HepG2 (cell line): ENCODE measurements at regions not wholly inside any gene's neighbourhood (a gene's known extent, or its start where the extent isn't known, plus 50 kb on each side); places are given as distances from the start of the nearest gene placed in this dataset.

Experiments used
- ATAC-seq: fragments of 200-7000 bp; cut with Tn5 transposase; 3 replicates; pipeline ENCODE4 v1.9.1; 2020; ENCODE audit warnings: mild to moderate bottlenecking, moderate library complexity
- BruUV-seq: library from RNA; stranded (reverse); fragments of 400-500 nt; replicated peaks from 2 replicates; lab custom pipeline; 2021; lab: Mats Ljungman, UMichigan
- CTCF ChIA-PET: fragments of 300-600 bp; formaldehyde crosslinking; extraction: SDS; loops from one replicate; lab custom pipeline; 2021; ENCODE audit warnings: low total read pairs, inconsistent platforms, low intra/inter-chr PET ratio; lab: Yijun Ruan, JAX
- POLR2A ChIA-PET: fragments of 350-600 bp; sonication (Branson Sonifier 250); formaldehyde crosslinking; loops from one replicate; lab custom pipeline; 2020; ENCODE audit warnings: antibody characterized with exemption, inconsistent platforms; lab: Yijun Ruan, JAX
- DNase-seq: peaks from one replicate; pipeline ENCODE4 v3.0.0-alpha.2; 2015; ENCODE audit warnings: low spot score
- FAIRE-seq: peaks from 3 replicates; lab custom pipeline; 2011; peaks lifted over from hg19 to GRCh38; lab: Jason Lieb, UNC
- H2AFZ ChIP-seq: one replicate; pipeline ENCODE4 v1.6.1; 2011; ENCODE audit warnings: low read length, inconsistent platforms
- H3K27ac ChIP-seq: fragments of 300-600 bp; 3 replicates; pipeline ENCODE4 v1.8.0; 2011; ENCODE audit warnings: mixed run types, mild to moderate bottlenecking, mixed read lengths, low read length, inconsistent platforms; ENCODE audit not compliant: insufficient read depth; ENCODE audit errors: extremely low read length
- H3K27me3 ChIP-seq, 2 experiments: fragments of 200-600 bp in 1 of 2; 2 replicates in 1 of 2; 3 replicates in 1 of 2; pipeline versions ENCODE4 v1.6.0 to v1.8.0; 2011; ENCODE audit warnings: low read length in 2 of 2, mild to moderate bottlenecking in 2 of 2, moderate library complexity in 2 of 2, inconsistent platforms in 1 of 2; ENCODE audit not compliant: insufficient read depth in 2 of 2, control insufficient read depth in 1 of 2
- H3K36me3 ChIP-seq, 2 experiments: fragments of 200-600 bp in 1 of 2; replicated peaks in 1 of 2; 2 replicates in 1 of 2; 3 replicates in 1 of 2; pipeline versions ENCODE4 v1.5.1 to v1.8.0; 2011; ENCODE audit warnings: low read length in 2 of 2, inconsistent platforms in 1 of 2; ENCODE audit not compliant: insufficient read depth in 2 of 2, control insufficient read depth in 1 of 2
- H3K4me1 ChIP-seq: 2 replicates; pipeline ENCODE4 v1.5.1; 2012; ENCODE audit warnings: low read length, inconsistent platforms; ENCODE audit not compliant: insufficient read depth
- H3K4me2 ChIP-seq: 2 replicates; pipeline ENCODE4 v1.6.0; 2011; ENCODE audit warnings: low read depth, low read length, inconsistent platforms
- H3K4me3 ChIP-seq, 3 experiments: fragments of 200-600 bp in 1 of 3; sonication (generic), shearing (Covaris generic) in 1 of 3; replicated peaks in 1 of 3; 2 replicates each; pipeline ENCODE4 v1.5.1; 2011 to 2016; ENCODE audit warnings: low read length in 3 of 3, inconsistent platforms in 2 of 3, low read depth in 2 of 3, mild to moderate bottlenecking in 2 of 3, control low read depth in 1 of 3, mixed read lengths in 1 of 3; ENCODE audit not compliant: insufficient read depth in 1 of 3
- H3K79me2 ChIP-seq: one replicate; pipeline ENCODE4 v1.6.1; 2011; ENCODE audit warnings: low read length, inconsistent platforms; ENCODE audit not compliant: insufficient read depth
- H3K9ac ChIP-seq: 2 replicates; pipeline ENCODE4 v1.6.0; 2011; ENCODE audit warnings: mild to moderate bottlenecking, low read depth, low read length, inconsistent platforms; ENCODE audit not compliant: insufficient read depth
- H3K9me3 ChIP-seq: 2 replicates; pipeline ENCODE4 v1.5.1; 2012; ENCODE audit warnings: mild to moderate bottlenecking, low read length
- H4K20me1 ChIP-seq: 2 replicates; pipeline ENCODE4 v1.6.0; 2011; ENCODE audit warnings: inconsistent platforms, mild to moderate bottlenecking, low read length, moderate library complexity; ENCODE audit not compliant: insufficient read depth
- HES4 ChIP-seq: sonication (generic); formaldehyde crosslinking; IDR thresholded peaks from 2 replicates; pipeline ENCODE4 v1.9.0; 2021; ENCODE audit warnings: mild to moderate bottlenecking, missing genetic modification reagents, borderline replicate concordance
- ISL2 ChIP-seq: sonication (generic); formaldehyde crosslinking; IDR thresholded peaks from 2 replicates; pipeline ENCODE4 v1.5.0; 2020; ENCODE audit warnings: missing genetic modification reagents
- SOX13 ChIP-seq, 3 experiments: fragments of 450-650 bp in 1 of 3; sonication (generic) in 1 of 3; formaldehyde crosslinking in 1 of 3; IDR thresholded peaks in 2 of 3; conservative IDR thresholded peaks in 1 of 3; 2 replicates each; pipeline versions ENCODE4 v1.5.0 to v1.6.1; 2016 to 2020; ENCODE audit warnings: antibody characterized with exemption in 1 of 3, mild to moderate bottlenecking in 1 of 3, missing compliant biosample characterization in 1 of 3, missing genetic modification reagents in 1 of 3, moderate library complexity in 1 of 3
- XRCC5 ChIP-seq: fragments of 200-400 bp; formaldehyde crosslinking; optimal IDR thresholded peaks from 2 replicates; pipeline ENCODE3; 2017; ENCODE audit warnings: mild to moderate bottlenecking, low read length
- ZKSCAN1 ChIP-seq: fragments of 150-350 bp; IDR thresholded peaks from 2 replicates; pipeline ENCODE4 v1.6.1; 2014; ENCODE audit warnings: low read length
- ZNF292 ChIP-seq: sonication (generic); formaldehyde crosslinking; IDR thresholded peaks from 2 replicates; pipeline ENCODE4 v1.8.1; 2022; ENCODE audit warnings: mild to moderate bottlenecking, low read depth, missing genetic modification reagents, borderline replicate concordance
- ZNF543 ChIP-seq: sonication (generic); formaldehyde crosslinking; IDR thresholded peaks from 2 replicates; pipeline ENCODE4 v1.4.0; 2020; ENCODE audit warnings: mild to moderate bottlenecking, missing genetic modification reagents
- ZNF724P ChIP-seq: sonication (generic); formaldehyde crosslinking; IDR thresholded peaks from 2 replicates; pipeline ENCODE4 v1.8.0; 2022; ENCODE audit warnings: missing genetic modification reagents, borderline replicate concordance
- ZSCAN31 ChIP-seq: sonication (generic); formaldehyde crosslinking; IDR thresholded peaks from 2 replicates; pipeline ENCODE4 v1.5.0; 2020; ENCODE audit warnings: low read depth, mild to moderate bottlenecking, missing genetic modification reagents
- WGBS: methylation state at CpG from one replicate; pipeline ENCODE4 v1.1.6; 2017; ENCODE audit warnings: low lambda C conversion rate; 5-methylcytosine and 5-hydroxymethylcytosine counted together
- in situ Hi-C: cut with HindIII; loops from 2 replicates; pipeline ENCODE4 v1.10.0; 2017; ENCODE audit warnings: low pct_unique_long_range_greater_than_20kb; ENCODE audit not compliant: extremely low pct_ligation_motif_present
- intact Hi-C: fragments of 100-400 bp; cut with micrococcal nuclease; formaldehyde crosslinking; loops from one replicate; pipeline ENCODE4 v1.10.0; 2022; ENCODE audit not compliant: unreplicated experiment
- TF ChIP-seq, protein P1 (sequence below): sonication (generic); formaldehyde crosslinking; IDR thresholded peaks from 2 replicates; pipeline ENCODE4 v1.5.0; 2020; ENCODE audit warnings: missing genetic modification reagents
- TF ChIP-seq, protein P2 (sequence below): IDR thresholded peaks from 2 replicates; pipeline ENCODE4 v1.6.1; 2016; ENCODE audit warnings: low read depth, control low read depth
- TF ChIP-seq, protein P3 (sequence below), 2 experiments: sonication (generic) in 1 of 2; formaldehyde crosslinking in 1 of 2; IDR thresholded peaks; 2 replicates each; pipeline versions ENCODE4 v1.6.1 to v1.9.0; 2014 to 2022; ENCODE audit warnings: antibody characterized with exemption in 1 of 2, borderline replicate concordance in 1 of 2, inconsistent platforms in 1 of 2, low read depth in 1 of 2, missing genetic modification reagents in 1 of 2
- TF ChIP-seq, protein P4 (sequence below): IDR thresholded peaks from 2 replicates; pipeline ENCODE4 v1.6.1; 2016; ENCODE audit warnings: low read depth

DNA sequence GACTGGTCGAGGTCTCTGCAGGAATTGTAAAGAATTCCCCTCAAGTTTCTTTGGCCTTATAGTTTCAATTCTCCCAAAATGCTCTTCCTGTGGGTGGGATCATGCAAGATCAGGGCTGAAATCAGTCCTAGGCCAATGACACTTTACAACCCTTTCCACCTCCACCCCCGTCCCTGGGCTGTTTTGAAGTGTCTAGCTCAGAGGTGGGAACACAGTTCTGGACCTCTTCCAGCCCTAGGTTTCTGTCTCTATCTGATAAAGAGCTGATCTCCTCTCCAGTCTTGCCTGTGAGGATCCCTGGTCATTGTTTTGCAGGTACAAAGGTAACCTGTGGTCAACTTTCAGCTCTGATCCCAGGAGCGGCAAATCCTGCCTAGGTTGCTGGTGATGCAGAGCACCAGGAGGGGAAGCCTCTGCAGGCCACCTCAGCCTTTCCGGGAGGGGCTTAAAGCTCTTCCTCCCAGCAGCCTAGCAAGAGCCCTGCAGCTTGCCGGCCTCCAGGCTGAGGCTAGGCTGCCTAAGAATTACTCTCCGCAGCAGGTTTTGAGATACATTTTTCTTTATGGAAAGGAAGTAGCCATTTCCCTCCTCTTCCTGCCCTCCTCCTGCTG is 69.8 kb upstream of the WIPF1 start:
- CTCF ChIA-PET: no interaction called here
- BruUV-seq: no TSS peak
- DNase-seq: no peak
- no peak for TF ChIP-seq ZNF543 (CRISPR knock-in tag)
- TF ChIP-seq SOX13 (IDR thresholded peaks at IDR 0.05): no peak
- no peak for TF ChIP-seq SOX13 (CRISPR knock-in tag; conservative IDR thresholded peaks at IDR 0.05 in 1 of 2, IDR thresholded peaks at IDR 0.05 in 1 of 2)
- TF ChIP-seq, protein P1, sequence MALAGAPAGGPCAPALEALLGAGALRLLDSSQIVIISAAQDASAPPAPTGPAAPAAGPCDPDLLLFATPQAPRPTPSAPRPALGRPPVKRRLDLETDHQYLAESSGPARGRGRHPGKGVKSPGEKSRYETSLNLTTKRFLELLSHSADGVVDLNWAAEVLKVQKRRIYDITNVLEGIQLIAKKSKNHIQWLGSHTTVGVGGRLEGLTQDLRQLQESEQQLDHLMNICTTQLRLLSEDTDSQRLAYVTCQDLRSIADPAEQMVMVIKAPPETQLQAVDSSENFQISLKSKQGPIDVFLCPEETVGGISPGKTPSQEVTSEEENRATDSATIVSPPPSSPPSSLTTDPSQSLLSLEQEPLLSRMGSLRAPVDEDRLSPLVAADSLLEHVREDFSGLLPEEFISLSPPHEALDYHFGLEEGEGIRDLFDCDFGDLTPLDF (CRISPR knock-in tag): no peak
- TF ChIP-seq, protein P2, sequence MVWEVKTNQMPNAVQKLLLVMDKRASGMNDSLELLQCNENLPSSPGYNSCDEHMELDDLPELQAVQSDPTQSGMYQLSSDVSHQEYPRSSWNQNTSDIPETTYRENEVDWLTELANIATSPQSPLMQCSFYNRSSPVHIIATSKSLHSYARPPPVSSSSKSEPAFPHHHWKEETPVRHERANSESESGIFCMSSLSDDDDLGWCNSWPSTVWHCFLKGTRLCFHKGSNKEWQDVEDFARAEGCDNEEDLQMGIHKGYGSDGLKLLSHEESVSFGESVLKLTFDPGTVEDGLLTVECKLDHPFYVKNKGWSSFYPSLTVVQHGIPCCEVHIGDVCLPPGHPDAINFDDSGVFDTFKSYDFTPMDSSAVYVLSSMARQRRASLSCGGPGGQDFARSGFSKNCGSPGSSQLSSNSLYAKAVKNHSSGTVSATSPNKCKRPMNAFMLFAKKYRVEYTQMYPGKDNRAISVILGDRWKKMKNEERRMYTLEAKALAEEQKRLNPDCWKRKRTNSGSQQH: no peak
- TF ChIP-seq ISL2: no peak
- TF ChIP-seq ZNF292 (CRISPR knock-in tag): no peak
- TF ChIP-seq ZKSCAN1: no peak
- no peak for TF ChIP-seq HES4 (CRISPR knock-in tag)
- no peak for TF ChIP-seq XRCC5
- TF ChIP-seq ZNF724P (CRISPR knock-in tag): no peak
- TF ChIP-seq ZSCAN31 (CRISPR knock-in tag): no peak
- TF ChIP-seq, protein P3, sequence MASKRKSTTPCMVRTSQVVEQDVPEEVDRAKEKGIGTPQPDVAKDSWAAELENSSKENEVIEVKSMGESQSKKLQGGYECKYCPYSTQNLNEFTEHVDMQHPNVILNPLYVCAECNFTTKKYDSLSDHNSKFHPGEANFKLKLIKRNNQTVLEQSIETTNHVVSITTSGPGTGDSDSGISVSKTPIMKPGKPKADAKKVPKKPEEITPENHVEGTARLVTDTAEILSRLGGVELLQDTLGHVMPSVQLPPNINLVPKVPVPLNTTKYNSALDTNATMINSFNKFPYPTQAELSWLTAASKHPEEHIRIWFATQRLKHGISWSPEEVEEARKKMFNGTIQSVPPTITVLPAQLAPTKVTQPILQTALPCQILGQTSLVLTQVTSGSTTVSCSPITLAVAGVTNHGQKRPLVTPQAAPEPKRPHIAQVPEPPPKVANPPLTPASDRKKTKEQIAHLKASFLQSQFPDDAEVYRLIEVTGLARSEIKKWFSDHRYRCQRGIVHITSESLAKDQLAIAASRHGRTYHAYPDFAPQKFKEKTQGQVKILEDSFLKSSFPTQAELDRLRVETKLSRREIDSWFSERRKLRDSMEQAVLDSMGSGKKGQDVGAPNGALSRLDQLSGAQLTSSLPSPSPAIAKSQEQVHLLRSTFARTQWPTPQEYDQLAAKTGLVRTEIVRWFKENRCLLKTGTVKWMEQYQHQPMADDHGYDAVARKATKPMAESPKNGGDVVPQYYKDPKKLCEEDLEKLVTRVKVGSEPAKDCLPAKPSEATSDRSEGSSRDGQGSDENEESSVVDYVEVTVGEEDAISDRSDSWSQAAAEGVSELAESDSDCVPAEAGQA (IDR thresholded peaks at IDR 0.05; ENCODE audit: low read depth): no peak
- TF ChIP-seq, protein P3 (CRISPR knock-in tag; IDR thresholded peaks at IDR 0.05; ENCODE audit: borderline replicate concordance): no peak
- TF ChIP-seq, protein P4, sequence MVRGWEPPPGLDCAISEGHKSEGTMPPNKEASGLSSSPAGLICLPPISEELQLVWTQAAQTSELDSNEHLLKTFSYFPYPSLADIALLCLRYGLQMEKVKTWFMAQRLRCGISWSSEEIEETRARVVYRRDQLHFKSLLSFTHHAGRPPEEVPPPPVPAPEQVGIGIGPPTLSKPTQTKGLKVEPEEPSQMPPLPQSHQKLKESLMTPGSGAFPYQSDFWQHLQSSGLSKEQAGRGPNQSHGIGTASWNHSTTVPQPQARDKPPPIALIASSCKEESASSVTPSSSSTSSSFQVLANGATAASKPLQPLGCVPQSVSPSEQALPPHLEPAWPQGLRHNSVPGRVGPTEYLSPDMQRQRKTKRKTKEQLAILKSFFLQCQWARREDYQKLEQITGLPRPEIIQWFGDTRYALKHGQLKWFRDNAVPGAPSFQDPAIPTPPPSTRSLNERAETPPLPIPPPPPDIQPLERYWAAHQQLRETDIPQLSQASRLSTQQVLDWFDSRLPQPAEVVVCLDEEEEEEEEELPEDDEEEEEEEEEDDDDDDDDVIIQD (CRISPR knock-in tag): no peak

More for the DNA sequence above, 69.8 kb upstream of the WIPF1 start:
- intact Hi-C loops (no loop called here), in situ Hi-C loops (no loop called here)
- Histone ChIP-seq H3K9ac (no peak overlapping the region), H3K27ac (no peak overlapping the region), H3K4me2 (no peak overlapping the region), H3K36me3 (no peaks in the 10 kb centered on the region), H3K4me1 (no peaks in the 10 kb centered on the region), H3K4me3 (no peak overlapping the region), H2AFZ (no peak overlapping the region), H3K27me3 (peaks cover 2 to 38% of the 10 kb centered on the region in 2 experiments; a peak in 4 of 5 replicates), H3K79me2 (no peaks in the 10 kb centered on the region), H4K20me1 (no peaks in the 10 kb centered on the region), H3K9me3 (no peaks in the 10 kb centered on the region)
- POLR2A ChIA-PET: no interaction called here
- FAIRE-seq: no peak
- ATAC-seq: no peak
- 33% methylated on average over 6 of the region's 6 CpGs for WGBS
